Neuron (in vitro differentiated cells): ENCODE measurements at regions not wholly inside any gene's neighbourhood (a gene's known extent, or its start where the extent isn't known, plus 50 kb on each side); places are given as distances from the start of the nearest gene placed in this dataset.
"Not testable (repeated sequence)": the region's sequence is repeated elsewhere in the genome, so short reads cannot be mapped to it uniquely, and the experiment has no call there.

Experiments
- H2AFZ ChIP-seq: one replicate; pipeline ENCODE4 v1.6.1; 2013; ENCODE audit warnings: low read depth, mild to moderate bottlenecking, inconsistent platforms, low read length, moderate library complexity
- H3K27me3 ChIP-seq: one replicate; pipeline ENCODE4 v1.6.1; 2013; ENCODE audit warnings: low read length; ENCODE audit not compliant: insufficient read depth
- H3K36me3 ChIP-seq: one replicate; pipeline ENCODE4 v1.6.1; 2013; ENCODE audit warnings: low read length; ENCODE audit not compliant: insufficient read depth
- H3K4me1 ChIP-seq: one replicate; pipeline ENCODE4 v1.6.1; 2013; ENCODE audit warnings: low read length; ENCODE audit not compliant: insufficient read depth
- H3K4me3 ChIP-seq: 2 replicates; pipeline ENCODE4 v1.5.1; 2013; ENCODE audit warnings: mild to moderate bottlenecking, low read length, moderate library complexity
- H3K9me3 ChIP-seq: one replicate; pipeline ENCODE4 v1.6.1; 2013; ENCODE audit warnings: low read length

DNA sequence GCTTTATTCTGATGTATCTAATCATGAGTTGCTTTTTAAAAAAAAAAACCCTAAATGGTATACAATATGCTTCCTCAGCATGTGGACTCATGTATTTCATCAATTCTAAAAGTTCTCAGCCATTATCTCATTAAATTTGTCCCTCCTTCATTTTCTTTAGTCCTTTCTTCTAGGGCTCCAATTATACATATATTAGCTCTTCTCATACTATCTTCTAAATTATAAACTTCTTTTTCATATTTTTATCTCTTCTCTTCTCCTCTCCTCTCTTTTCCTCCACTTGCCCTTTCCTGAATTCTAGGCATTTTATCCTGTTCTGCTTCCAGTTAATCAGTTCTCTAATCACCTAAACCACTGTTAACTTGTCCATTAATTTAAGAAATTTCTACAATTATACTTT, 55.0 kb upstream of the IL33 start:
- no peak overlapping the region for H2AFZ ChIP-seq
- H3K36me3 ChIP-seq, result no peaks in the 10 kb centered on the region
- no peak overlapping the region for H3K4me3 ChIP-seq
- H3K4me1 ChIP-seq, result no peaks in the 10 kb centered on the region
- H3K27me3 ChIP-seq, result no peaks in the 10 kb centered on the region
- H3K9me3 ChIP-seq, result no peaks in the 10 kb centered on the region

DNA sequence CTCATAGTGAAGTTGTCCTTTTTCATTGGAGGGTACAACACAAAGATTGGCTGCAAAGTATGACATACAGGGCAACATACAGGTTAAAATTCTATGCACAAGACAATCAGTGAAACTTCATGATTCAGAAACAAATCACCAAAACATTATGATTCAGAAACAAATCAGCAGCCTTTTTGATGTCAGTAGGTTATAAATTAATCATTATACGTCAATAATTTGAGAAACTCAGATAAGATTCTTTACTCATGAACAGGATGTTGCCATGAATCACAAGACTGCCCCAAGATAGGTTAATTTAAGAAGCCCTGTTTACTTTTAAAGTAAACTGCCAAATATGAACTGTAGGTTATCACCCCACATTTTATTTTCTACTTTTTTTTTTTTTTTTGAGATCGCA, 62.2 kb upstream of the IL33 start:
- H3K36me3 ChIP-seq, result no peaks in the 10 kb centered on the region
- no peak overlapping the region for H2AFZ ChIP-seq
- H3K4me1 ChIP-seq, result no peaks in the 10 kb centered on the region
- no peaks in the 10 kb centered on the region for H3K9me3 ChIP-seq
- H3K4me3 ChIP-seq, result no peak overlapping the region
- H3K27me3 ChIP-seq, result no peaks in the 10 kb centered on the region

DNA sequence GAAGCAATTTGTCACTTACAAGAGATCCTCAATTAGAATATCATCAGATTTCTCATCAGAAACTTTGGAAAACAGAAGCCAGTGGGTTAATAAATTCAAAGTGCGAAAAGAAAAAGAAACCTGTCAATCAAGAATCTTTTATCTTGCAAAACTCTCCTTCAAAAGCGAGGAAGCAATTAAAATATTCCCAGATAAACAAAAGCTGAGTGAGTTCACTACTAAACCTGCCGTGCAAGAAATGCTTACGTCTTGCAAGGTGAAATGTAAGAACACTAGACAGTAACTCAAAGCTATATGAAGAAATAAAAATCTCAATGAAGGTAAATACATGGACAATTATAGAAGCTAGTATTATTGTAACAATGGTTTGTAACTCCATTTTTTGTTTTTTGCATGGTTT, 62.8 kb upstream of the IL33 start:
- no peak overlapping the region for H3K4me3 ChIP-seq
- no peaks in the 10 kb centered on the region for H3K9me3 ChIP-seq
- H3K36me3 ChIP-seq, result no peaks in the 10 kb centered on the region
- H3K27me3 ChIP-seq, result no peaks in the 10 kb centered on the region
- H2AFZ ChIP-seq, result no peak overlapping the region
- no peaks in the 10 kb centered on the region for H3K4me1 ChIP-seq

DNA sequence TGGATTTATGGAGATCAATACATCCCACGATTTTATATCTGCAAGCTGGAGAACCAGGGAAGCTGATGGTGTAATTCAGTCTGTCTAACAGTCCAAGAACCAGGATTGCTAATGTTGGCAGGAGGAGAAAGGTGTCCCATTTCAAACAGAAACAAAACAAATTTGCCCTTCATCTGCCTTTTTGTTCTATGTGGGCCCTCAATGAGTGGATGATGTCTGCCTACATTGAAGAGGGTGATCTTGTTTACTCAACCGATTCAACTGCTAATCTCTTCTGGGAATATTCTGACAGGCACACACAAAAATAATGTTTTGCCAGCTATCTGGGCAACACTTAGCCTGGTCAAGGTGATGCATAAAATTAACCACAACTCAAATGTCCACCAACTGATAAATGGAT, 65.1 kb upstream of the IL33 start:
- Histone ChIP-seq H3K36me3 (no peaks in the 10 kb centered on the region), H3K27me3 (no peaks in the 10 kb centered on the region), H3K4me1 (no peaks in the 10 kb centered on the region), H2AFZ (no peak overlapping the region), H3K4me3 (no peak overlapping the region), H3K9me3 (no peaks in the 10 kb centered on the region)

DNA sequence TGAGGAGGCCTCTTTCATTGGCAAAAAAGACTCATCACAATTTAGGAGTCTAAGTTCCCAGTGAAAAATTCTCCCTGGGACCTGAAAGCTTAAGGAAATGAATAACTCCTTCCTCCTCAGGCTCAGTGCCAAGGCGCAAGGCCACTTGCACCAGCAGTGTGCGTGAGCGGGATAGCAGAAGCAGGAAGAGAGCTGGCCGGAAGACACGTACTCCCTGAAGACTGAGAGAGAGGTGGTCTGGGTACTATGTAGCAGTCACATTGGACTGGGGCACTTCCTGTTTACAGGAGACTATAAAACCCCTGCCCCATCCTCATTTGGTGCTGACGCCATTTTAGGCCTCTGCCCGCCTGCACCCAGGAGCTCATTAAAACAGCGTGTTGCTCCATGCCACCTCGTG, 66.3 kb upstream of the IL33 start:
- Histone ChIP-seq H3K4me1 (no peaks in the 10 kb centered on the region), H3K27me3 (no peaks in the 10 kb centered on the region), H3K36me3 (no peaks in the 10 kb centered on the region), H3K4me3 (no peak overlapping the region), H3K9me3 (no peaks in the 10 kb centered on the region), H2AFZ (no peak overlapping the region)

DNA sequence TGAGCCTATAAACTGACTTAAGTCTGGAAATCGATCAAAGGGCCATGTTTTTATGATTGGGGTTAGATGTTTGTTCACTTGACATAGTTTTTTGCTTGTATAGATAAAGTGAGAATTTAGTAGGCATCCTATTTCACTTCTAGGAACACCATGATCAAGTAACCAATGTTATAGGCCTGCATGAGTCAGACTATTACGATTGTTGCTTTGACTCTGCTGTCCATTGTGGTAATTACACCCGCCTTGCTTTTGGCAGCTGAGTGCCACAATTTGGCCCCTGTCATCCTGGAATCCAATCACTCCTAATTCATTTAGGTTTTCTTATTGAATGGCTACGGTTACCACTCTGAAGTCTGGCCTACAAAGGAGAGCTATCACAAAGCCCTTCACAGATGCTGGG, 67.8 kb upstream of the IL33 start:
- Histone ChIP-seq H2AFZ (no peak overlapping the region), H3K36me3 (no peaks in the 10 kb centered on the region), H3K4me1 (no peaks in the 10 kb centered on the region), H3K27me3 (no peaks in the 10 kb centered on the region), H3K4me3 (no peak overlapping the region), H3K9me3 (no peaks in the 10 kb centered on the region)

DNA sequence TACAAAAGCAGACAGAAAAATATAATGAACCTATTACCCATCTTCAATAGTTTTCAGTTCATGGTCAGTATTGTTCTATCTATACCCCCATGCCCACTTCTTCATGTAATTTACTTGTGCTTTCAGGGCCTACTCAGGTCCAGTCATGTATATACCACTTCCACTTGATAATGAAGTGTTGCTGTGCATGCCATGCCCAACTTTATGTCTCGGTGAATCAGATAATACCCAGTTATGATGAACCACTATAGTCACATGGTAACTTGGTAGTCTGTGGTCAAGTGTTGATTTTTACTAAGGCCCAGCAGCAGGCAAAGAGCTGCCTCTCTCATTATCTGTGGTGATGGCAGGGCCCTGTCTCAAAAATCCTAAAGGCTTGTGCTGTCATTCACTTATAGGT, 70.7 kb upstream of the IL33 start:
- Histone ChIP-seq H3K36me3 (no peaks in the 10 kb centered on the region), H3K4me3 (no peak overlapping the region)

DNA sequence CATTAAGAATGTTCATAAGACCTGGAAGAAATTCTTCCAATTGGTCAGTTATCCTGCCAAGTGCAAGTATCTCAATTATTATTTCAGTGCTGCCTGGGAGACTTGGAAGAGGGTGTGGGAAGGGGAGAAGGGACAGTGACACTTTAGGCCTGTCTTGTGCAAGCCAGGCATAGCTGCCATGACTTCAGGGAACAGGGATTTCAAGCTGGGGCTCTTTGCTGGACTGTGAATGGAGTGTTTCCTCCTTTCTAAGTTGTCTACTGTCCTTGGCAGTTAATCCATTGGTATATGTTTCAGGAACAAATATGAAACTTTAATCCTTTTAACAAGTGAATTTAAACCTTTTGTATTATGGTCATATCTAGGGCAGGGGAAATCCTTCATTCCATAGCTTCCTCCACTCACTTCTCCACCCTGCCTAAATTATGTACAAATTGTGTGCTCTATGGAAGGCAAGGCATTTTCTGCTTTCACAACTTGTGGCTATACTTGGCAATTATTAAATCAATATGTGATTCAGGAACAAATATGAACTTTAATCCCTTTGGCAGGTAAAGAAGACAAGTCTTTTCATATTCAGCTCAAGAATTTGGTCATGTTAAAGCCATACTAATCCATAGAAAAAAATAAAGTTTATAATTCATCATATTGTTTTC, 72.7 kb upstream of the IL33 start:
- Histone ChIP-seq H3K4me3 (no peak overlapping the region), H3K4me1 (no peaks in the 10 kb centered on the region), H2AFZ (no peak overlapping the region), H3K27me3 (no peaks in the 10 kb centered on the region), H3K36me3 (no peaks in the 10 kb centered on the region), H3K9me3 (no peaks in the 10 kb centered on the region)

More for the DNA sequence above, 70.7 kb upstream of the IL33 start:
- H3K9me3 ChIP-seq, result no peaks in the 10 kb centered on the region
- H3K4me1 ChIP-seq, result no peaks in the 10 kb centered on the region
- H3K27me3 ChIP-seq, result no peaks in the 10 kb centered on the region
- no peak overlapping the region for H2AFZ ChIP-seq

DNA sequence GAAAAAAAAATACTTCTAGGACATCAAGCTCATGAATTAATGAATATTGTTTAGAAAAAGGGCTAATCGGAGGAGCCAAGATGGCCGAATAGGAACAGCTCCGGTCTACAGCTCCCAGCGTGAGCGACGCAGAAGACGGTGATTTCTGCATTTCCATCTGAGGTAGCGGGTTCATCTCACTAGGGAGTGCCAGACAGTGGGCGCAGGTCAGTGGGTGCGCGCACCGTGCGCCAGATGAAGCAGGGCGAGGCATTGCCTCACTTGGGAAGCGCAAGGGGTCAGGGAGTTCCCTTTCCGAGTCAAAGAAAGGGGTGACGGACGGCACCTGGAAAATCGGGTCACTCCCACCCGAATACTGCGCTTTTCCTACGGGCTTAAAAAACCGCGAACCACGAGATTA, 79.8 kb upstream of the IL33 start:
- H2AFZ ChIP-seq, H3K9me3 ChIP-seq, H3K4me3 ChIP-seq, H3K4me1 ChIP-seq, H3K36me3 ChIP-seq, H3K27me3 ChIP-seq: not testable (repeated sequence)

DNA sequence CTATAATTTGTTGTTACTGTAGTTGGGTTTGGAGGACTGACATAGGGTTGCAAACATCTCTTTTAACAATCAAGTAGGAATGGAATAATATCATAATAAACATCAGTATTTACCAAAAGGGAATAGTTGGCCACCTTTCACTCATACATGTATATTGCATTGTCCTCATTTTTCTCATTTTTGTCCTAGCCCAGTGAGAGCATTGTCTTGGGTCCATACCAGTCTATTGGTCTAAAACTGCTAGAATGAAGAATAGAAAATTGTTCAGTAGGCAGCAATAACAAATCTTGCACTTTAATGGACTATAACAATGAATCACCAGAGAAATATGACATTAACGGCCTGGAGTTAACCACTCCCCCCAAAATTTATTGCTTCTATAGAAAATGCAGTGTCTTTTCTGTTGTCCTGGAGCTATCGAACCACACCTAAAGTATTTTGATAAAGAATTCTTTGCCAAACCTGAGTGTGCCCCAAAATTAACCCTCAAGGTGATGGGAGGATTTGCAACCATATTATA, 80.9 kb upstream of the IL33 start:
- no peak overlapping the region for H3K4me3 ChIP-seq
- H3K4me1 ChIP-seq, result no peaks in the 10 kb centered on the region
- H2AFZ ChIP-seq, result no peak overlapping the region
- H3K27me3 ChIP-seq, result no peaks in the 10 kb centered on the region
- no peaks in the 10 kb centered on the region for H3K36me3 ChIP-seq
- no peaks in the 10 kb centered on the region for H3K9me3 ChIP-seq

DNA sequence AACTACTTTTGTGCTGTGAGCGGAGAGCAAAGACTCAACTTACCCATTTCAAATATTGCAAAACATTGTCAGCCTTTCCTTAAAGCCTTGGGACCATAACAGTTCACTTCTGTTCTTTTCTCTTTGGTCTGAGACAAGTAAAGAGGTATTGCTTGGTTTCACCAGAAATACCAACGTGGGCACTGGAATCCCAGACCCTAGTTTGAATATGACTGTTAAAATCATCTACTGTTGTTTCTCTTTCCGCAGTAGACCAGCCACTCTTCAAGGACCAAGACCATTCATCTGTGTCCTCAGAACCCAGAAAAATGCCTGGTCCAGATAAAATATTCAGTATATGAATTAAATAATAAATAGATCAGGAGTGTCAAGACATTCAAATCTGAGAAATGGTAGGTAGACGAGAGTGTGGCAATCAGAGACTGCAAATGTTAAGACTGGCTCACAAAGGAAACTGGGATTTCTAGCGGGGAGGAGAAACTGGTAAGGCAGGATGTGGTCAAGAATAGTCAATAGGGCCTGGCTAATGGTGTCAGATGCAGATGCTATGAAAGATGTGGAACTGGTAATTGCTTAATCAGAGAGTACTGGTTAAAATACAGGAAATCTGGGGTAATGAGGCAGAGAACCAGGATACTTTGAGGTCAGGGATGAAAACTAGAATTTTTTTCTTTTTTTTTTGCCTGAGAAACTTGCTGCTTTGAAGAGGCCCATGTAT, 82.1 kb upstream of the IL33 start:
- Histone ChIP-seq H3K4me3 (no peak overlapping the region), H3K9me3 (no peaks in the 10 kb centered on the region), H3K4me1 (no peaks in the 10 kb centered on the region)

DNA sequence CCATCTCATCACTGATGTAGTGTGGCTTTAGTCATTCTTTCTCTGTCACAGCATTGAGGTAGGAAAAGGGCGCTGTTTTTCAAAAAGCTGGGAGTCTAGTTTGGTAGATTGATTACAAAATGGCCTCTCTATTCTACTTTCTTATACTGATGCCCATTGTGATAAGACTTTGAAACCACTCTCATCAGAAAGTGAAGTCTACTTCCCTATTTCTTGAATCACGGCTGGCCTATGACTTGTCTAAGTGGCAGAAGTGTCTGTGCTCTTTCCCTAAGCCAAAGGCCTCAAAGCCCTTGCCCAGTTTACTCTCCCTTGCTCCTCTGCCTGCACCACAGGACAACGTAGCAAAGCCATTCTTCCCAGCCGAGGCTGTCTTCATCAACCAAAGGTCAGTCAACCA, 83.0 kb upstream of the IL33 start:
- Histone ChIP-seq H3K9me3 (no peaks in the 10 kb centered on the region), H3K27me3 (no peaks in the 10 kb centered on the region), H3K36me3 (no peaks in the 10 kb centered on the region), H3K4me3 (no peak overlapping the region), H3K4me1 (no peaks in the 10 kb centered on the region), H2AFZ (no peak overlapping the region)

More for the DNA sequence above, 82.1 kb upstream of the IL33 start:
- no peaks in the 10 kb centered on the region for H3K27me3 ChIP-seq
- no peak overlapping the region for H2AFZ ChIP-seq
- H3K36me3 ChIP-seq, result no peaks in the 10 kb centered on the region

DNA sequence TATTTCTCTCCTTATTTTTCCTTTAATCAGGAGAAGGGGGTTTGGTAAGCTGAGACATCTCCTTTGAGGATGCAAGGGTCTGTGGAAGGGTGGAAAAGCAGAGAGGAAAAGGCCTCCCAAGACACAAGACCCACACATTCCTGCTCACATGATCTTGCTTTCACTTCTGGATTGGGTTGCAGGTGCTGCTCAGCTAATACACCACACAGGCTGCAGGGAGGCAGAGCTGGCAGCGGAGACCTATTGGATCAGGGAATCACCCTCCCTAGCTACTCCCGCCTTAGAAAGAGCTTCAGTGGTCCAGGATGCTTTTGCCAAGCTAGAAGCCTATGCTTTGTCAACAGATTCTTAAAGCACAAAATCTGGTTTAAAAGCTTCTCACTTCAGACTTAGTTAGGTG, 87.6 kb upstream of the IL33 start:
- H2AFZ ChIP-seq, result no peak overlapping the region
- no peak overlapping the region for H3K4me3 ChIP-seq
- no peaks in the 10 kb centered on the region for H3K9me3 ChIP-seq
- no peaks in the 10 kb centered on the region for H3K36me3 ChIP-seq
- H3K27me3 ChIP-seq, result no peaks in the 10 kb centered on the region
- no peaks in the 10 kb centered on the region for H3K4me1 ChIP-seq

DNA sequence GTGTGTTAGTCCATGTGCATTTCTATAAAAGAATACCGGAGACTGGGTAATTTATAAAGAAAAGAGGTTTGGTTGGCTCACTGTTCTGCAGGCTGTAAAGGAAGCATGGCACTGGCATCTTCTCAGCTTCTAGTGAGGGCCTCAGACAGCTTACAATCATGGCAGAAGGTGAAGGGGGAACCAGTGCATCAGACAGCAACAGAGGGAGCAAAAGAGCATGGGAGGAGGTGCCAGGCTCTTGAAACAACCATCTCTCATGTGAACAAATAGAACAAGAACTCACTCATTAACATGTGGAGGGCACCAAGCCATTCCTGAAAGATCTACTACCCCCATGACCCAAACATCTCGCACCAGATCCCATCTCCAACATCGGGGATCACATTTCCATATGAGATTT, 89.2 kb upstream of the IL33 start:
- H3K4me3 ChIP-seq, result no peak overlapping the region
- no peaks in the 10 kb centered on the region for H3K36me3 ChIP-seq
- H3K9me3 ChIP-seq, result no peaks in the 10 kb centered on the region
- no peaks in the 10 kb centered on the region for H3K4me1 ChIP-seq
- no peak overlapping the region for H2AFZ ChIP-seq
- no peaks in the 10 kb centered on the region for H3K27me3 ChIP-seq
